NAMALWA (cell line): ENCODE measurements at regions not wholly inside any gene's neighbourhood (a gene's known extent, or its start where the extent isn't known, plus 50 kb on each side); places are given as distances from the start of the nearest gene placed in this dataset.
"Not testable (repeated sequence)": the region's sequence is repeated elsewhere in the genome, so short reads cannot be mapped to it uniquely, and the experiment has no call there.

ENCODE experiments used
- DNase-seq: peaks from one replicate; pipeline ENCODE4 v3.0.0-alpha.2; 2015; ENCODE audit warnings: low spot score

DNA sequence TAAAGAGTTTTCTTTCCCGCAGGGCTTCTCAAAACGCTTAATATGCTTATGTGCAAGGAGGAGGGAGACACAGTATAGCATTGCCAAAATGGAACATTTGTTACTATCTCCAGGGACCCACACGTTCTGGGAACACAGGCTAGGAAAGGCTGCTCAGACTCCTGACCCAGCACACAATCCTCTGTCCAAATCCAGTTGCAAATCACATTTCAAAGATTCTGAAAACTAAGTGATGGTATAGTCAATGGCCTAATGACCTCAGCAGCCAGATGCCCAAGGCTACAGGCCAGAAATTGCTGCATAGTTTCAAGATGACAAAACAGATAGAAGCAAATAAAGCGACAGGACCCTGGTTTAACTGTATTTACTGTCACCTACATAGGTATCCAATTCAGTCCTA lies 97.0 kb upstream of the GRIP1 start:
- no peak for DNase-seq

DNA sequence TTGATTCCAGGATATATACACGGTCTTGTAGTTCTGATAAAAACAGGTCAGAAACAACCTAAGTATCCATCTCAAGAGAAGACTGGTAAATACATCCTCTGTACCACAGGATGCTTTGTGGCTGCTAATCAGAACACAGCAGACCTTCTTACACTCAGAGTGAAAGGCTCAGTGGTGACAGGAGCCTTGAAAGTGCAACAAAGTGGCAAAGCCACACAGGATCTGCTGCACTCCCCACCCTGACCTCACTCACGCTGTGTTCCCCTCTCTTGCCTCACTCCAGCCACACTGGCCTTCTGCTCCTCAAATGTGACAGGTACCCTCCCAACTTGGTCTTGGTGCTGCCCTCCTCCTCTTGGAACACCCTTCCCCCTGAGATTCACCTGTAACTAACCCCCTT lies 98.1 kb upstream of the GRIP1 start:
- DNase-seq = no peak

DNA sequence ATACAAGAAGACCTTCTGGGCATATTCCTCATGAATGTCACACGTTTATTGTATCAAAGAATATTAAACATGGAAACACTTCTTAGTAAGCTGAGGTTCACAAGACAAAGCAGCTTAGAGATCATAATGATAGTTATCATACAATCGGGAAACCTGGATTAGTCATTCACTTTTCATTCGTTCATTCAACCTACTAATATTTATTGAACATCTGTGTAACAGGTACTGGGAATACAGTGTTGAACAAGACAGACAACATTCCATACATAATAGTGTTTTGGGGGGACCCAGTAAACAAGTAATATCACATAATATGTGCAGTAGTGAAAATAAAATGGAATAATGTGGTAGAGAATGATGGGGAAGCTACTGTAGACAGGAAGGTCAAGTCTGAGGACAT lies 100.6 kb upstream of the GRIP1 start:
- DNase-seq = no peak

DNA sequence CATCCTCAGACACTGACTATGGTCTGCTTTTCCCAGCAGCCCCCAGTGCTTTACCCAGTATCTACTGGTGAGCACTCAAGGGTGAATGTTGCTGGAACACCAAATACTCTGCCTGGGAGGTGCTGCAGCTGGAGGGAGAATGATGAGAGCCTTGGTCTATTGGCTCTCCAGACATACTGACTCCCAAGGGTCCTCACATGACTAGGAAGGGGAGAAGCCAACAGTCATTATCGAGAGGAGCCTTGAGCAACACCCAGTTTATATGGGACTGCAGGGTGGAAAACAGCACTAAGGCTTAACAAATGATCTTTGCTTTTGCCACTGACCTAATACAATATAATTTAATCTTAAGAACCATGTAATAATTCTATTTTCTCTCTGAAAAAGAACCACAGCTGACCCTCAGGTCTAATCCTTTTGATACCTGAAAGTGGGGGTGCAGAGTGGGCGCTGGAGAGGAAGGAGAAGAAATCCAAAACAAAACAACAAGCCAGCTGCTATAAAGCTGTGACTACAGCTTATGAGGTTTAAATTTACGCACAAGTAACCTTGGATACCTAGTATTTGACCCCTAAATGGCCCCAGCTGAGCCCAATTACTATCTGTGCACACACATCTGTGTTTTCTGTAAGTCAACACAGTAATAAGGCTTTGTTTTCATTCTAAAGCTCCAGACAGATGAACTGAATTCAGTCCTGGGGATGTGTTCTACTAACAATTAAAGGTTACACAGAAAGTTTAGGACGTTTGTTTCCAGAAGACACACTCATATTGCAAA lies 107.8 kb upstream of the GRIP1 start:
- DNase-seq = peak; percentile 21

DNA sequence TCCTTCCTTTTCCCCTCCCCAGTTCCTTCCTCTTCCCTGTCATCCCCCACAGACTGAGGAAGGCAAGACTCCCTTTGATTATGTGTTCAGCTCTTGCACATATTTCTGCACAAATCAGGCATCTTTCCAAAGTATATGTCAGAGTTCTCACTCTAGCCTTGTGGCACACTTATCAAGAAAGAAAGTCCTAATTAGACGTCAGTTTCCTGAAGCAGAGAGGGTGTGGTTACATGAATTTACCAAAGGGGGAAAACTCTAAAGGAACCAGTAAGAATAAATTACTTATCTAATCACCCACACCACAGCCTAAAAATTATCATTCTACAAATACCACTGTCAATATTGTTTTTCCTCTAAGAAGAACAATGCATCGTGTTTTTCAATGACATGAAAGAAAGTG lies 120.7 kb upstream of the GRIP1 start:
- no peak for DNase-seq

DNA sequence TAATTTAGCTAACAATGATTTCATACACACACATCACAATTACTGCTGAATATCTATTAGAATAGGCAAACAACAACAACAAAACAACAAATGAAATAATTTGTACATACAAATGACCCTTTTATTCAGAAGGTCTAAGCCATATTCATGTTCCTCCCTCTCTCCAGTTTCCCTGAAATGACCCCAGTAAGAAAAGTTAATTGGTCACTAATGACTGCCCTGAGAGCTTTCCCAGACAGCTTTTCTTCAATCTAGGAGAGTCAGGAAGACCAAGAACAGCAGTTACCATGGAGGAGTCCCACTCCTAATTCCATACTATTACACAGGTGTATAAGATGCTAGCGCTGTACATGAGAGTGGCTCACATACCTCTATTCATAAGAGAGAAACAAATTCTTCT lies 121.2 kb upstream of the GRIP1 start:
- DNase-seq = no peak

DNA sequence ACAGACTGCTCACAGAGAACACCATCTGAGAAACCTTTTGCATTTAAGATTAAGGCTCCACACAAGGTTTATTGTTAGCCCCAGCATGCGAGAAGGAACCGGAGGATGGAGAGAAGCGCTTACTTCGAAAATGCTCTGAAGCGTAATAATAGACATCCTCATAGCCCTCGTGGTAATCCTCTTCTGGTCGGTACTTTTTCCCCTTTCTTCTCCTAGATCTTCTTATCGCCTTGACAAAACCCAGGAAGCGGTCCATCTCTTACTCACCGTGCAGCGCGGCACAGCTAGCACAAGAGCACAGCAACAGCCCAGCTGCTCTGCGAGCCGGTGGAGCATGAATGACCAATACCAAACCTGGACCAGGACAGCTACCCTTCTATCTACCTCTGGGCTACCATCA lies 125.1 kb upstream of the GRIP1 start:
- no peak for DNase-seq

DNA sequence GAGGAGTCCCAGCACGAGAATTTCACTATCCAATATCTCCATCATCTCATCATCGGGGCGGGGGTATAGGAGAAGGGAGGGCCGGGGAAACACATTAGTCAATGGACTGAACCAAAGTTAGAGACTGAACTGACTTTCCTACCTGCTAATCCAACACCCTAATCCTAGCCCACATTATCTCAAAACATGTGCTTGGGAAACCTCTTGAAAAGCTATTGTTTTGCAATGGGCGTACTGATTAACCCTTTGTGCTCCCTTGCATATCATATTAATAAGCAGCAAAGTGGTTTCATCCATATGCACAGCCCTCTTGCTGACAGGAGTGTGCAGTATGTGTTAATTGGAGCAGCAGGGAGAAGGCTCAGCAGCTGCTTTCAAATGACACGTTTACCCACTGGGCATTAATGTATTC lies 125.7 kb upstream of the GRIP1 start:
- no peak for DNase-seq

DNA sequence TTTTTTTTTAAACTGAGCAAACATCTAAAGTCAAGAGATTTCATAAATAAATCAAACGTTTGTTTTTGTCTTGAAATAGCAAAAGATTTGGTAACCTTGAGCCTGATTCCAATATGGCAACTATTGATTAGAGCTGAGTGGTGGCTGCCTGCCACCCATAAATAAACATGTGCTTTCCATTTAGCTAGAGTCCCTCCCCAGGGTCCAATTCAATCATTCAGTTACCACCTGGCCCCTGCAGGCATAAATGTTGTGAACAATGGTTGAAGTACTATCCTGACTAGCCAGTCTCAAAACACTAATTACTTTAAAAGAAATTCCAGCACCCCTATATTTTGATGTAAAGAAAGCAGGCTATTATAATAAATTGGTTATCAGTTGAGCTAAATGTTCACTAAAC lies 129.7 kb upstream of the GRIP1 start:
- DNase-seq = no peak

DNA sequence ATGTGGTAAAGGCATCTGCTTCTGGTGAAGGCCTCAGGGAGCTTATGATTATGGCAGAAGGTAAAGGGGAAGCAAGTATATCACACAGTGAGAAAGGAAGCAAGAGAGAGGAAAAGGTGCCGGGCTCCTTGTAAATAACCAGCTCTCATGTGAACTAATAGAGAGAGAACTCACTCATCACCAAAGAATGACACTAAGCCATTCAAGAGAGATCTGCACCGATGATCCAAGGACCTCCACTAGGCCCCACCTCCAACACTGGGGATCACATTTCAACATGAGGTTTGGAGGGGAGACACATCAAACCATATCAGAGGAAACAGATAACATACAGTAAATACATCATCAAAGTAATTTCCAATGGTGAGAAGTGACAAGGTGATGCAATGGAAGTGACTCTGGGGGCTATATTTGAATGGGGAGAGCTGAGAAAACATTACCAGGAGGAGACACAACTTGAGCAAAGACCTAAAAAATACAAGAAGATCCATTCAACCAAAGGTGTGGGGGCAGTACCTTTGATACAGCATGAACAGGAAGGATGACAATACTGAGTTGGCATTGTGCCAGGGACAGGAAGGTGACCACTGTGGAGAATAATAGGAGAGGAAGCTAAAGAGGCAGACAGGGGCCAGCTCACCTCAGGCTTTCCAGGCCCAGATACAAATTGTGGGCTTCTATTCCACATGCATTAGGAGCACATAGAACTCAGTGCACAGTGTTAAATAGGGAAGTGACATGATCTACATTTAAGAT lies 134.4 kb upstream of the GRIP1 start:
- peak; percentile 14 for DNase-seq

DNA sequence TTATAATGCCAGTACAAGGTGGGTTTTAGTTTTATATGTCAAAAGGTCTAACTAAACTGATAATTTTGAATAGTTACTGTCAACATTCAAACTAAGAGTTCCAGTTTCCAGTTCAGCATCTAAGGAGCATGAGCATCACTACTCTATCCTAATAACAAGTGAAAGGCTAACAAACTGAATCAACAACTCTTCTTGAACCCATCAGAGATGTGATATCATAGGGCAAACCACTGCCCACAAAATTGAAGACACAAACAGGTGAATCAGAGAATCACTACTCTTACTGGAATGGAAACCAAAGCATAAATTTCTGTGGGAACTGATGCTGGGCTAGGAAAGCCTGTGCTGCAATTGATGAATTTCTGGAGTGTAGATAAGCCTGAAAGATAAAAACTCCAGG lies 140.7 kb upstream of the GRIP1 start:
- no peak for DNase-seq

DNA sequence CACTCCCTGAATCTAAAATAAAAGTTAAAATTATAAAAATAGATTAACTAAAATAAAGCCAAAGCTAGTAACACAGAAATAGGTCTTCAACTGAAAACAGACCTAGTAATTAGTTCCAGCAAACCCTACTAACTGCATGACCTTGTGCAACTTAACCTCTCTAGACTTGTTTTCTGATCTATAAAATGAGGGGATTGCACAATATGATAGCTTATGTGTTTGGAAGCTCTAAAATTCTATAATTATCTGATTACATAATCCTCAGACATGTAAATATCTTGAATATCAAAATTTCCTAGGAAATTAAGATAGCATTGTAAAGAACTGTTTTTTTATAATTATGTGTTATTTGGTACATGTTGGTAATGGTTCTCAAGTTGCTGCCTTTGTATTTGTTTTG lies 144.1 kb upstream of the GRIP1 start:
- DNase-seq = no peak

DNA sequence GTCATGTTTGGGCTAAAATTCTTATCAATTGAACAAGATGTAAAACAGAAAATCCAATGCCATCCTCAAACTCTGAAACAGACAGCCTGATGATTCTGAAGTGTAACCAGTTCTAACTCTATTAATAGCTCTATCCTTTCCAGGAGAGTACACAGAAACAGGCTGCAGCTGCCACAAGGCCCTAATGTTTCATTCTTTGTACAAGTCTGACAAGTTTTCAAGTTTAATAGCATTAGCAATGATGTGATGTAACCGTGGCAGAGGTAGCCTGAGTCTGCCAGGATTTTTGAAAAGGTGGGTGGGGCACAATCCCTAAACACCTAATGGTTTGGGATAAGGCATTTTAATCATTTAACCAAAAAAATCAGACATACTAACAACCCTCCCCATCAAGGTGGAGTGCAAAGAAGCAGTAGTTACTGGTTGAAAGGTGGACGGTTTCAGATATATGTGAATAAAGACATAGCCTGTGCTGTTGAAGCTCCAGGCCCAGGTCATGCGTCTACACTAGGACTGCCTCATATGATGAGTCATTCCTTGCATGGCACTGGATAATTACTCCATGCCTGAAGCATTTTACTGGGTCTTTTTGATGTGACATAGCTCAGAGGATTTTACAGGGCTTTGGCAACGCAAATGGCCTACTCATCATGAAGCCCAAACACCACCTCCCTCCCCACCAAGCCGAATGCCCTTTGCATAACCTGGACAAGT lies 145.1 kb upstream of the GRIP1 start:
- no peak for DNase-seq

DNA sequence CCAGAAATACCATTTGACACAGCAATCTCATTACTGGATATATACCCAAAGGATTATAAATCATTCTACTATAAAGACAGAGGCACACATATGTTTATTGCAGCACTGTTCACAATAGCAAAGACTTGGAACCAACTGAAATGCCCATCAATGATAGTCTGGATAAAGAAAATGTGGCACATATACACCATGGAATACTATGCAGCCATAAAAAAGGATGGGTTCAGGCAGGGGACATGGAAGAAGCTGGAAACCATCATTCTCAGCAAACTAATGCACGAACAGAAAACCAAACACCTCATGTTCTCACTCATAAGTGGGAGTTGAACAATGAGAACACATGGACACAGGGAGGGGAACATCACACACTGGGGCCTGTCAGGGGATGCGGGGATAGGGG lies 147.0 kb upstream of the GRIP1 start:
- not testable (repeated sequence) for DNase-seq

DNA sequence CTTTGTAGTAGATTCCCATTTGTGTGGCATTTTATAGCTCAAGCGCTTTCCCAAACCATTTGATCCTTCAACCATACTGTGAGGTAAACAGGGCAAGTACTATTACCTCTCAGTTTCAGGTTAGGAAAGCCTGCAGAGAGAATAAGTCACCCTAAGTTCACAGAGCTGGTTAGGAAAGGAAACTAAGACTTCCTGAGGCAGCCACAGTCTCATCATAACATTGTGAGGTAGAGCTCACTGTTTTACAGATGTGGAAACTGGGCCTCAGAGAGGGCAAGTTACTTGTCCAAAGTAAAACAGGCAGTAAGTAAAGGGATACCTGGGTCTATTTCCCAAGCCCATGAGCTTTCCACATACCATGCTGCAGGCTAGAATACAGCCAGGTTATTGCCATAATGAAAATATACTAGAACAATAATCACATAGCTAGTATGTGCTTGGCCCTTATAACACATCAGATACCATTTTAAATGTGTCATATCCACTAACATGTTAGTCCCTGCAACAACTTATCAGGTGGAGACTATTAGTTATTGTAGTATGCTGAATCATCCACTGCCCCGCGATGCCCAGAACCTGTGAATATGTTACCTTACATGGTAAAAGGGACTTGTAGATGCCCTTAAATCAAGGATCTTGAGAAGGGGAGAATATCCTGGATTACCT lies 150.9 kb upstream of the GRIP1 start:
- DNase-seq = no peak

DNA sequence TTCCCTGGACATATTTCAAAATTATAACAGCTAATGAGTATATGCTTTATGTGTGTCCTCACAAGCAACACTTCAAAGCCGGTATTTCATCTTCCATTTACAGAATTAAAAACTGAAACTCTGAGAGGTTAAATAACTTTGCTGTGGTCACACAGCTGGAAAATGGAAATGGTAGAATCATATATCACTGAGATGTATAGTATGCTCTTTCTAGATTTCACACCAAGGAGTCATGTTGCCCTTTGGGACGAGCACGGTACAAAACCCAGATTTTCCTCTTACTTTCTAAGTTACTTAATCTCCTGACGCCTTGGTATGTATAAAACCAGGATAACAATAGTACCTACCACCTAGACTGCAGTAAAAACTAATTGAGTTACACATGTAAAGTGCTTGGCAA lies 152.6 kb upstream of the GRIP1 start:
- no peak for DNase-seq

DNA sequence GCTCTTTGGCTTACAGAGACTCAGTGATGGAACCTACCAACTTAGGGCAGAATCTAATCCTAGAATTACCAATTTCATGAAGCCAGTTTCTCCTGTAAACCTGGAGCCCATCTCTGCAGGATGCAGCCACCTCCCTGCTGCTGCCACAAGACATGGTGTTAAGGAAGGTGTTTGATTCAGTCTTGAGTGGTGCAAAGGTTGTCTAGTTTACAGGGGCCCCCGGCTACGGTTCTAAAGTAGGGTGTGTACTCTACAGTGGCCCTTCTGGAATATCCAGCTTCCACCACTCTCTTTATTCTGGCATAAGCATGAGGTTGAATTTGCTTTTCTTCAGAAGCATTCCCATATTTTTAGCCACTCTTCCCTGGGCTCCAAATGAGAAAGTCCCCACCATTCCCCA lies 154.1 kb upstream of the GRIP1 start:
- no peak for DNase-seq

DNA sequence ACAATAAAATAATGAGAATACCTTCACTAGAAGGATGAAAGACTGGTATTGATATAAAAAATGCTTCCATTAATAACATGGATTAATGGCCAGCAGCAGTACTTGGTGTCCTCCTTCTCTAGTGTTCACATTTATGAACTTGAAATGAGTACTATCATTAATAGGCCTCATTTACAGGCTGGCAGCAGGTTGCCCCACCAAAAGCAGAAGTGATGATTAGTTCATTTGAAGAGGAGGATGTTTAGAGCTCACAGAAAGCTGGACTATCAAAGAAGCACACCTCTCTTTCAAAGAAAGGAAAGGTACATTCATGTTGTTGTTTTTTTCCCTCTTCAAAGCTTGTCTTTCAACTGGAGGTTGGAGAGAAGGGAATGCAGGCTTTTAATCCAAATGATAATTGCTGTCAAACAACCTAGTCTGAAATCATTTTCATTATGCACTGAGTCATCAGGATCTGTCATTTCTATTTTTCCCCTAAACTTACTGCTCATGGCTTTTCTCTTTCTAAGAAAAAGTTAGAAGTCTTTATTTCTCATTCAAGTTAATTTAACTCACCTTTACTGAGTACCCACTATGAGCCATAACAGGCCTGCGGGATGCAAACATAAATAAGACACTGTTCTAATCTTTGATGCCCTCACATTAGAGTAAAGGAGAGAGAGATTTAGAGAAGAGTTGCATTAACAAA lies 157.9 kb upstream of the GRIP1 start:
- DNase-seq = no peak

DNA sequence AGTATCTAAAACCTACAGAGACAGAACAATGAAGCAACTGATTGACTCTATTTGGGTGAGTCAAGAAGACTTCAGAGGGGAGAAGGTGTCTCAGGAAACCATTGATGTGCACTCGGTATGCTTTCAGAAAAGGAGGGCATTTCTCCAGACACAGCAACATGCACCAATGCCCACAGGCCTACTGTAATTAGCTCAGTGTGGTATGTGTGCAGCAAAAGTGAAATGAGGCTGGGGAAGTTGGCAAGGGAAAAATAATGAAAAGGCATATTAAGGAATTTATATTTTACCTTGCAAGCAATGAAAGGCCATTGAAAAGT lies 158.4 kb upstream of the GRIP1 start:
- DNase-seq = no peak

DNA sequence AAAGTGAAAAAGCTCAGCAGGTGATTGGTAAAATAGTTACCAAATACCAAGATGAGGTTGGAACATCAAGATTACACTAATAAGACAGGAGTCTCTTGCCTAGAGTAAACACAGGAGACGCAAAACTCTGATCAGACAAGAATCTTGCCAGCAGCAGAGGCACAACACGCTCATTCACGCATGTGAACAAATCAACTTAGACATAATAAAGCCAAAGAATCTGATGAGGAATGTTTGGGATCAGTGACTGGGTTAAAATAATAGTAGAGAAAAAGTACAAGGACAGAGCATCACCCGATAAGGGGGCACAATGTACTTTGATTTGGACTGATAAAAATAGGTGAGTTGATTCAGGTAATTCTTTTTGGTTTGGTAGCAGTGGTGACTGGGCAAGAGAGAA lies 159.5 kb upstream of the GRIP1 start:
- DNase-seq = no peak

DNA sequence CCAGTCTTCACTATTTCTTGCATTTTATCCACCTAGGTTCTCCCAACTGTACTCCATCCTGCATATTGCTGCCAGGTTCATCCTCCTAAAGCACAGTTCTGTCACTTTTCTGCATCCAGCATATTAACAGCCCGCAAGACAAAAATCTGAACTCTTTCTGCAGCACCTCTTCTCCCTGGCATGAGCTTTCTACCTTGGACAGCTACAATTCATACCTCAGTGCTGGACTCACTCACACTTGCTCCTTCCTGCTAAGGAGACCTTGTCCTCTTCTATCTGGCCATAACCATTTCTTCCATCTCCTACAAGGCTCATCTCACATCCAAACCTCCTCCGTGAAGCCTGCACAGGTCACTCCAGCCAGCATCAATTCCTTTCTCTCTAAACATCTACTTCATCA lies 170.1 kb upstream of the GRIP1 start:
- DNase-seq = no peak

DNA sequence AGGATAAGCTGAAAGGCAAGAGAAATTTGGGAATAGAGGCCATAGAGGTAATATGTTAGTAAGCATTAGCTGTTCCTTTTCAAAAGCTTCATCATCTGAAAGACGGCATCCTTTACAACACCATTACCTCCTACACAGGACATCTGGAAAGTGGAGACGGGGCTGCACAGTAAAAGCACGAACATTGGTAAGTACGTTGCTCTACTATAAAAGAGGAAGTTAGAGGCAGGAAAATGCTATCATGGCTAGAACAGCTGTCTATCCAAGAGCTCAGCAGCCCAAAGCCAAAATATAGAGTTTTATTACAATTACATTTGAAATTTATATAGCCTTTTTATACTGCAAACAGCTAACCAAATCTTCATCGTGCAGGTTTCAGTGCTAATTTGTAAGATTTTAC lies 172.3 kb upstream of the GRIP1 start:
- DNase-seq = peak; percentile 58
